ENCODE measurements at regions not wholly inside any gene's neighbourhood (a gene's known extent, or its start where the extent isn't known, plus 50 kb on each side); places are given as distances from the start of the nearest gene placed in this dataset.
"Not testable (repeated sequence)": the region's sequence is repeated elsewhere in the genome, so short reads cannot be mapped to it uniquely, and the experiment has no call there.

GRCh38 chr6:112511441-112511840 lies 164.3 kb downstream of the RFPL4B start:
- DNase-seq (ENCODE audit: low read depth in 2 of 2) = no peak

DNA sequence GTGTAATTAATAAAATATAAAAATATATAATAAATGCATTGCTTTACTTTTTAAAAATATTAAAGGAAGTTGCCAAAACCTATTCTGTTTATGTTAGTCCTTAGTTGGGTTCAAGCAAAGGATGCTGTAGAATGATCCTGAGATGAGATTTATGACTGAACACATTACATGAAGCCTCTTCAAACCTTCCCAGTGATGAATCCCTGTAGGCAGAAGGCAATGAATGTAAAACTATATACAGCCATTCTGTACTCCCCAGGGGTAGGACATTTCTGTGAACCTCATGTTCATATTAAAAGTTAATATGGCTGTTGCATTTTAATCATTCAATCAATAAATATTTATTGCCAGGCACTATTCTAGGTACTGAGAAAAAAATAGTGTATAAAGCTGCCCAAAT lies 166.0 kb downstream of the RFPL4B start:
- DNase-seq (ENCODE audit: low read depth in 2 of 2) = no peak

DNA sequence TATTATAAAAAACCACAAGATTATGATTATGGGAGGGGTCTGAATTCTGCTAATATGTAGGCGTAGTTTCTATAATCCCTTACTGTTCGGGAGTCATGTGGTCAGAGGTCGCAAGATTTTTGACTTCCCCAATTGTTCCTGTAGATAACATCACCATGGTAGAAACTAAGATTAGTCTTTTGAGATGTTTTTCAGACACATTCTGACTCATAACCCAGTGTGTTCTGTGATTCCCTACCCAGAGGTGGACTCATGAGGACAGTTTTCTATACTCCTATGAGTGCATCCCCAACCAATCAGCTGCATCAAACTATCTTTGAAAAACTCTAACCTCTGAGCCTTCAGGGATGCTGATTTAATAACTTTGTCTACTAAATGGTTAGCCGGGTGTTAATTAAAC lies 175.5 kb downstream of the RFPL4B start:
- DNase-seq (ENCODE audit: low read depth in 2 of 2) = no peak

DNA sequence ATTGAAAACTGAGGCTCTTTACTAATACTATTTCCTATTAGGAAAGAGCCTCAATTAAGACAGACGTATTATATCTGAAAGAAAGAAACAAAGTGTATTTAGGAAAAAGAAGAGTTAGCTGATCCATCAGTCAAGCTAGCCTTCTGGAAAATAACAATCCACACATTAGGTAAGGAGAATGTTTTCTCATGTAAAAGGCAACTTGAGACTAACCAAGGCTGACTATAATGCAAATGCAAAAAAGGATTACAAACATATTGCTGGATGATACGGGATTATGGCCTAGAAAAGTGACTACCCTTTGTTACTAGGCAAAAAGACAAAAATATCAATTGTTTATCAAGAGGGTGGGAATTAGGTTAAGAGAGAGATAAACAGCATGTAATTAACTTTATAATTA lies 176.9 kb downstream of the RFPL4B start:
- DNase-seq (ENCODE audit: low read depth in 2 of 2) = no peak

DNA sequence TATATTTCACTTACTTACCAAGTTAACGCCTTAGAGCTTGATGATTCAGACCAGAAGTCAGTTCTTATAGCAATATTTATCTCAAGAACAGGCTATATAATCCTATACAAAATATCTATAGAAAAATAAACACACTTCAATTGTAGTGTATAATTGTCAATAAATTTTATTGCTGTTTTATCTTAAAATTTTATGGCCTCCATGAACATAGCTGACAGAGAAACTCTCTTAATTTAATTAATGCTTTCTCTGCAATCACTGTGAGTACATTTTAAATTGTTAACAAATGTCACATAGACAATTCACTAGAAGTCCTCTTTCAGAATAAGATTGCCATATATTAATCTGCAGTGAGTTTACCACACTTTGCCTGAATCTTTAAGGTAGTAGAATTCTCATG lies 178.6 kb downstream of the RFPL4B start:
- no peak for DNase-seq (ENCODE audit: low read depth in 2 of 2)

DNA sequence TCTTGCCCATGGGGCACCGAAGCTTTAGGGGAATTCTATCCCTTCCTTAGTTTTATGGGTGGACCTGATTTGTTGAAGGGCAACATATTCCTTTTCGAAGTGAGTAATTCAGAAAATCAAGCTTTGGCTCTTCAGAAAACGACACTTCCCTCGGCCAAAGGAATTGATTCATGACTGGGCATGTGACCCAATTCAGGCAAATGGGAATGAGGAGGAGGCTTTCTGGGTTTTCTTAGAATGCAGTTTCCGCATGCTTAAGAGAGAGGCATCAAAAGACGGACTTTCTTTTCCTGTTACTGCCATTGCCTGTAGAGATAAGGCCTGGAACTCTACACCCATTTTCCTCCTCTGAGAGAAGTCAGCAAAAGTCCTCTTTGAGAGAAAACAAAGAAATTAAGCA lies 179.5 kb downstream of the RFPL4B start:
- DNase-seq (ENCODE audit: low read depth in 2 of 2) = no peak

DNA sequence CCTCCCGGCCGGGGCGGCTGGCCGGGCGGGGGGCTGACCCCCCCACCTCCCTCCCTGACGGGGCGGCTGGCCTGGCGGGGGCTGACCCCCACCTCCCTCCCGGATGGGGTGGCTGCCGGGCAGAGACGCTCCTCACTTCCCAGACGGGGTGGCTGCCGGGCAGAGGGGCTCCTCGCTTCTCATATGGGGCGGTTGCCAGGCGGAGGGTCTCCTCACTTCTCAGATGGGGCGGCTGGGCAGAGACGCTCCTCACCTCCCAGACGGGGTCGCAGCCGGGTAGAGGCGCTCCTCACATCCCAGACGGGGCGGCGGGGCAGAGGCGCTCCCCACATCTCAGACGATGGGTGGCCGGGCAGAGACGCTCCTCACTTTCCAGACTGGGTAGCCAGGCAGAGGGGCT lies 181.2 kb downstream of the RFPL4B start:
- DNase-seq (ENCODE audit: low read depth in 2 of 2) = not testable (repeated sequence)

DNA sequence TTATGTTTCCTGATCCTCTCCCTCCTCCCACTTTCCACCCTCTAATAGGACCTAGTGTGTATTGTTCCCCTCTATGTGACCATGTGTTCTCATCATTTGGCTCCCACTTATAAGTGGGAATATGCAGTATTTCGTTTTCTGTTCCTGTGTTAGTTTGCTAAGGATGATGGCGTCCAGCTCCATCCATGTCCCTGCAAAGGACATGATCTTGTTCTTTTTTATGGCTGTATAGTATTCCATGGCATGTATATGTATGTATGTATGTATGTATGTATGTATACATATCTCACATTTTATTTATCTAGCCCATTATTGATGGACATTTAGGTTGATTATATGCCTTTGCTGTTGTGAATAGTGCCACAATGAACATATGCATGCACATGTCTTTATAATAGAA lies 188.7 kb downstream of the RFPL4B start:
- no peak for DNase-seq (ENCODE audit: low read depth in 2 of 2)

DNA sequence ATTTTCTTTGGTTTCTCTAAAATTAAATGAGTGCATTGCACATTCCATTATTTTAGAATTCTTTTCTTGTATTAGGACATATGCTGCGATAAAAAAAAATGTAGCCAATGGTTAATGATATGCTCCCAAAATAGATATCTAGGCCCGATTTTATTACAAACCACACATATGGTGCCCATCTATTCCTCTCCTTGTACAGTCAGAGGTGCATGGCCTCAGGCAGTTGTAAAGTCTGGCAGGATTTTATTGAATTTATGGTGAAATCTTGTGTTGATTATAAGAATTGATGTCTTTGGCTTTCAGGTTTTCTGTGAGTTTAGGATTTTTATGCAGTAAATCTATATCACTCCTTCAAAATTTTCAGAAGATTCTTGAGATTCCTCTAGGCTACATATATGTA lies 192.2 kb downstream of the RFPL4B start:
- DNase-seq (ENCODE audit: low read depth in 2 of 2) = no peak

GRCh38 chr6:112541847-112542246 lies 194.7 kb downstream of the RFPL4B start:
- DNase-seq (ENCODE audit: low read depth in 2 of 2) = not testable (repeated sequence)

DNA sequence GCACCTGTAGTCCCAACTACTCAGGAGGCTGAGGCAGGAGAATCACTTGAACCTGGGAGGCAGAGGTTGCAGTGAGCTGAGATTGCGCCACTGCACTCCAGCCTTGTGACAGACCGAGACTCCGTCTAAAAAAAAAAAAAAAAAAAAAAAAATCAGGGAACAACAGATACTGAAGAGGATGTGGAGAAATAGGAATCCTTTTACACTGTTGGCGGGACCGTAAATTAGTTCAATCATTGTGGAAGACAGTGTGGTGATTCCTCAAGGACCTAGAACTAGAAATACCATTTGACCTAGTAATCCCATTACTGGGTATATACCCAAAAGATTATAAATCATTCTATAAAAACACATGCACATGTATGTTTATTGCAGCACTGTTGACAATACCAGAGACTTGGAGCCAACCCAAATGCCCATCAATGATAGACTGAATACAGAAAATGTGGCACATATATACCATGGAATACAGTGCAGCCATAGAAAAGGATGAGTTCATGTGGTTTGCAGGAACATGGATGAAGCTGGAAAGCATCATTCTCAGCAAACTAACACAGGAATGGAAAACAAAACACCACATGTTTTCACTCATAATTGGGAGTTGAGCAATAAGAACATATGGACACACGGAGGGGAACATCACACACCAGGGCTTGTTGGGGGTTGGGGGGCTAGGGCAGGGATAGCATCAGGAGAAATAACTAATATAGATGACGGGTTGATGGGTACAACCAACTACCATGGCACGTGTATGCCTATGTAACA lies 200.4 kb downstream of the RFPL4B start:
- DNase-seq (ENCODE audit: low read depth in 2 of 2) = not testable (repeated sequence)

GRCh38 chr6:112549749-112550148 lies 202.6 kb downstream of the RFPL4B start:
- DNase-seq (ENCODE audit: low read depth in 2 of 2) = no peak

DNA sequence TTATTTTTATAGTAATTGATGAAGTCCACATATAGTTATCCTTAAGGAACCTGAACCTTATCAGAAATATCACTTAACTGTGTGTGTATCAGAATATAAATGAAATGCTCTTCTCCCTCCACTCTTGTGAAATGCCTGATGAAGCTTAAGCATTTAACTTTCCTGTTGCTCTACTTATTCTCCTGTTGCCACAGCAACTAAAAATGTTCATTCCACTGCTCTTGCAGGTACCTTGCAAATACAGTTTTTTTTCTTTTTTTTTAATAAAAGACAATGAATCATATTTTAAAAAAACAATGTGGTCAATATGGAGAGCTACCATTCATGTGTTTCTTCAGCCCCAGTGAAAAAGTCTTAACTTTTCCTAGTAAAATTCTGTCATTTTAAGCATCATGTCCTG lies 210.3 kb downstream of the RFPL4B start:
- no peak for DNase-seq (ENCODE audit: low read depth in 2 of 2)

DNA sequence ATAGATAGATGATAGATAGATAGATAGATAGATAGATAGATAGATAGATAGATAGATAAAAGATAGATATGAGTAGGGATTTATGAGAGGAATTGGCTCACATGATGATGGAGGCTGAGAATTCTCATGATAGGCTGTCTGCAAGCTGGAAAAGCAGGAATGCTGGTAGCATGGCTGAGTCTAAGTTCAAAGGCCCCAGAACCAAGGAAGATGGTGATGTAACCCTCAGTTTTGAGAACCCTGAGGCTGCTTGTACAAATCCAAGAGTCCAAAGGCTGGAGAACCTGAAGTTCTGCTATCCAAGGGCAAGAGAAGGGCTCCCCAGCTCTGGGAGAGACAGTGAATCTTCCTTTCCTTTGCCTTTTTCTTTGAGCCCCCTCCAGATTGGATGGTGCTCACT lies 210.8 kb downstream of the RFPL4B start:
- no peak for DNase-seq (ENCODE audit: low read depth in 2 of 2)

DNA sequence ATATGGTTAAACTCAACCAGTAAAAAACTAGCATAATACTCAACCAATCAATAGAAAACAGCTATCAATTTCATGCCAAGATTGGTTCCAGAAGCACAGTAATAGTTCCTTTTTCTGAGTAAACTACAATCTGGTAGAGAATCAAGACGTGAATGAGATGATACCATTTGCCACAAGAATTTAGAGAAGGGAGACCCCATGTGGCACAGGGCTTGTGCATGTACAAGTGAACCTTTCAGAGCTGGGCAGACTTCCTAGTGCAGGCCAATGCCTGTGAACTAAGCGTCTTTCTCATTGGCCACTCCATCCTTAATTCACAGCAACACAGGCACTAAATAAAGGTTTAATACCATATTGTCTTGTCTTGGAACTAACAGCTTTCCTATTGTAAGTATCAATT lies 213.5 kb downstream of the RFPL4B start:
- DNase-seq (ENCODE audit: low read depth in 2 of 2) = no peak

DNA sequence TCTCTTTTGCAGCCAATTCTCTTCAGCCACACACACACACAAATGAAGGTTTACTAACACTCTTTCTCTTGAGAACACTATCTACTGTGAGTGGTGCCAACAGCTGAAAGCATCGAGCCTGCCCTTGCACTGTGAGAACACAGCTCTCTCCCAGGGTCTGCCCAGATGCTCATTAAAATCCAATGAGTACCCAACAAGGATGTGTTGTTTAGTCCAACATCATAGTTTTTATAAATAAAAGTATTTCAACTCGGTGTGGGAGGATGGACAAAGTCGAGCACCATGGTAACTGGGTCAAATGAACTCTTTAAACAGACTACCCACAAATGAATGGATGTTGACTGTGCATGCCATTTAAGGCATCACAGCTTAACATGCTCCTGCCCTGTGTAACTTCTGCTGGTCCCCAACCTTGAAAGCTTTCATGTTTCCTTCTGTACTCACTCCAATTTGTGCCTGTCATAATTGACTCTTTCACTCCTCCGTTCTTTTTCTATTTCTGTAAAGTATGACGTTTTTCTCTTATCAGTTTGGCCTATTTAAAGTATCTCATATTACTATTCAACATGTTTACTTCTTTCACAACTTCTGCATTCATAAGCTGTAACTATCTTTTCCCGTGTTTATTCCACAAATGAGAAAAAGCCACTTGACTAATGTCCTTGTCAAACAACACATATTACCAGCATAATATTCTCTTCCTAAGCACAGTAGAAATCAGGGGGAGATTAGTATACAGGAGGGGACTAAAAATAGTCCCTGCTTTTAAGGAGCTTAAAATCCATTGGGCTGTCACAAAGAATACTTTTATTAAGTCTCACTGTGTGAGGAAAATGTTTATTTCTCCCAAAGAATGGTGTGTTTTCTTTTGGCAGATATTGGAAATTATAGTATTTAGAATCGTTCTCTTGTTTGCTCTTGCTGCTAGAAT lies 215.4 kb downstream of the RFPL4B start:
- no peak for DNase-seq (ENCODE audit: low read depth in 2 of 2)

- DNase-seq (ENCODE audit: low read depth in 2 of 2) = no peak
These were observed 216.2 kb downstream of the RFPL4B start for GRCh38 chr6:112563368-112563767.

GRCh38 chr6:112568066-112568465 lies 220.9 kb downstream of the RFPL4B start:
- DNase-seq (ENCODE audit: low read depth in 2 of 2) = no peak

DNA sequence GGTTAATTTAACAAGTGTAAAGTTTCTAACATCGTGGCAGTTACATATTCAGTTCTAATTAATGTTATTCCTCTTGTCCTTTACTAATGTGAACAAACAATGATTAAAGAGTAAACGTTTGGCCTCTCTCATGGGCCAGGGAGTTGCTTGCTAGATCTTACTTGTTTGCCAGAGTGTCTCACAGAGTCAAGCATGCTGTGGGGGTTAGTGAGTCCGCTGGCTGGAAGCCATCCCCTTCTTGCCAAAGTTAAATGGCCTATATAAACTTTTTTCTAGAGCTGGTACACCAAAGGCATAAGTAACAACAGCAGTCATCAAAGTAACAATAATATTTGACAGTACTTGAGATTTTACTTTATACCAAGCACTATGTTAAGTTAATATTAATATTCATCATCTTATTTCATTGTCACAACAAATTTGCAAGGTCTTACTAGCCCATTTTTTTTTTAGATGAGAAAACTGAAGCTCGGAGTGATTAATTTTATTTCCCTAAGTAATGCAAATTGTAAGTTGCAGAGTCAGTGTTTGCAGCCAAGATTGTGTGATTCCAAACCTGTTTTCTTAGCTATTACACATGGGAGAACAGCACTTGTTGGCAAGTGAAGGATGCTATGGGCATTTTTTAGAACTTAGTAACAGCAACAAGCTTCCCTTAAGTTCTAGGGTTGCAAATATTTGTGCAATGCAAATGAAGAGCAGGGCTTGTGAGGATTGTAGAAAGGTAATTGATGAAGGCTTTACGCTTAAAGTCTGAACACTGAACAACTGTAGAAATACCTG lies 224.5 kb downstream of the RFPL4B start:
- DNase-seq (ENCODE audit: low read depth in 2 of 2) = no peak

DNA sequence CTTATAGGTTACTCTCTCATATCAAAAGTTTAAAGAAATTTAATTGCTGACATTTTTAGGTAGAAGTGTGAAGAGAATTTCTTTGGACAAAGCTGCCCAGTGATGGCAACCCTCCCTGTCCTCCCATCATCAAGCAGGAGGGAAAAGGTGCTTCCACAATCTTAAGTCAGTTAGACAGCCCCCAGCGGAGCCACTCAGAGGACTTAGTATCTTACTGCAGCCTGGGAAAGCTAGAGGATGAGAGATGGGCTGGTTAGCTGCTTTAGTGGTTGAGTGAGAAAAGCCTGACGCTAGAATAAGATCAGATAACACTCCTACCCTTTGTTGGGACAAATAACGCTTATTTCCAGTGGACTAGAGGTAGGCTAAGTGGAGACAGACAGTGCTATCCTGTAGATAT lies 227.1 kb downstream of the RFPL4B start:
- DNase-seq (ENCODE audit: low read depth in 2 of 2) = no peak

GRCh38 chr6:112575309-112575834 lies 228.2 kb downstream of the RFPL4B start:
- no peak for DNase-seq (ENCODE audit: low read depth in 2 of 2)

- no peak for DNase-seq (ENCODE audit: low read depth in 2 of 2)
These were observed 229.3 kb downstream of the RFPL4B start for GRCh38 chr6:112576423-112576822.
